ENCODE measurements at regions not wholly inside any gene's neighbourhood (a gene's known extent, or its start where the extent isn't known, plus 50 kb on each side); places are given as distances from the start of the nearest gene placed in this dataset.
A peak's percentile ranks its signal among the peaks of the same experiment; 100 is the strongest.

- peak; percentile 89 for TF ChIP-seq GATAD2B (conservative IDR thresholded peaks at IDR 0.05; ENCODE audit: low read depth)
- peak; percentile 73 for TF ChIP-seq ZNF592 (IDR thresholded peaks at IDR 0.05)
- TF ChIP-seq JUND (IDR thresholded peaks at IDR 0.05; ENCODE audit: low read depth, low read length), result peak; percentile 96
- TF ChIP-seq SRF (IDR thresholded peaks at IDR 0.05; ENCODE audit: low read depth in 2 of 2, low read length in 2 of 2), result peak in 1 of 2 experiments; percentile 59; a peak in 1 of 4 replicates
- TF ChIP-seq EED (IDR thresholded peaks at IDR 0.05; ENCODE audit: low read depth), result peak; percentile 94
- peak; percentile 44 for TF ChIP-seq POLR2AphosphoS5 (IDR thresholded peaks at IDR 0.05; ENCODE audit: low read length)
- no peak for TF ChIP-seq ZNF217 (IDR thresholded peaks at IDR 0.05)
- TF ChIP-seq RCOR1 (conservative IDR thresholded peaks at IDR 0.05; ENCODE audit: low read depth, low read length), result 0 out of 2 replicates have a peak, but pooled peaks have one; percentile 63
- TF ChIP-seq CHD1 (IDR thresholded peaks at IDR 0.05; ENCODE audit: low read depth, low read length), result no peak
- no peak for TF ChIP-seq ZBTB4 (CRISPR knock-in tag; IDR thresholded peaks at IDR 0.05)
- TF ChIP-seq ZNF622 (IDR thresholded peaks at IDR 0.05), result no peak
- no peak for TF ChIP-seq ZSCAN29 (IDR thresholded peaks at IDR 0.05)
- peak; percentile 56; the same call in 1 of the 2 replicates for TF ChIP-seq SREBF2 (IDR thresholded peaks at IDR 0.05; ENCODE audit: low read length)
- no peak for TF ChIP-seq HCFC1 (IDR thresholded peaks at IDR 0.05; ENCODE audit: low read length)
- TF ChIP-seq RBBP5 (conservative IDR thresholded peaks at IDR 0.05), result no peak
- no peak for TF ChIP-seq ZBTB11 (CRISPR knock-in tag; IDR thresholded peaks at IDR 0.05)
- TF ChIP-seq EGR1 (IDR thresholded peaks at IDR 0.05; ENCODE audit: borderline replicate concordance in 1 of 2, low read depth in 2 of 2, low read length in 2 of 2), result no peak
- peak; percentile 89 for TF ChIP-seq CHD2 (IDR thresholded peaks at IDR 0.05; ENCODE audit: borderline replicate concordance, low read depth, low read length)
Observed at GRCh38 chr6:15901141-15902115, 227.5 kb upstream of the MYLIP start (continued).

Measured in GM12878 (cell line).